ENCODE measurements at regions not wholly inside any gene's neighbourhood (a gene's known extent, or its start where the extent isn't known, plus 50 kb on each side); places are given as distances from the start of the nearest gene placed in this dataset.

GRCh38 chr7:97373736-97374135 is 256.2 kb downstream of the SDHAF3 start:
- DNase-seq (ENCODE audit: low read depth) = no peak
- TF ChIP-seq CTCF (IDR thresholded peaks at IDR 0.05; ENCODE audit: low read length, missing control alignments) = no peak
- no peak overlapping the region for H3K4me3 ChIP-seq (replicated peaks; ENCODE audit: low read depth, low read length)

GRCh38 chr7:97377713-97378112 is 260.2 kb downstream of the SDHAF3 start:
- no peak for TF ChIP-seq CTCF (IDR thresholded peaks at IDR 0.05; ENCODE audit: low read length, missing control alignments)
- no peak overlapping the region for H3K4me3 ChIP-seq (replicated peaks; ENCODE audit: low read depth, low read length)
- no peak for DNase-seq (ENCODE audit: low read depth)

- no peak for DNase-seq (ENCODE audit: low read depth)
- no peak overlapping the region for H3K4me3 ChIP-seq (replicated peaks; ENCODE audit: low read depth, low read length)
- TF ChIP-seq CTCF (IDR thresholded peaks at IDR 0.05; ENCODE audit: low read length, missing control alignments) = no peak
These were observed 264.5 kb downstream of the SDHAF3 start for GRCh38 chr7:97381815-97382554.

- no peak overlapping the region for H3K4me3 ChIP-seq (replicated peaks; ENCODE audit: low read depth, low read length)
- no peak for TF ChIP-seq CTCF (IDR thresholded peaks at IDR 0.05; ENCODE audit: low read length, missing control alignments)
- DNase-seq (ENCODE audit: low read depth) = no peak
These were observed 272.6 kb downstream of the SDHAF3 start for GRCh38 chr7:97390052-97390451.

- TF ChIP-seq CTCF (IDR thresholded peaks at IDR 0.05; ENCODE audit: low read length, missing control alignments) = no peak
- peak; percentile 13 for DNase-seq (ENCODE audit: low read depth)
- H3K4me3 ChIP-seq (replicated peaks; ENCODE audit: low read depth, low read length) = no peak overlapping the region
These were observed 273.6 kb downstream of the SDHAF3 start for GRCh38 chr7:97390915-97391593.

- peak; percentile 52 for DNase-seq (ENCODE audit: low read depth)
- H3K4me3 ChIP-seq (replicated peaks; ENCODE audit: low read depth, low read length) = no peak overlapping the region
- TF ChIP-seq CTCF (IDR thresholded peaks at IDR 0.05; ENCODE audit: low read length, missing control alignments) = no peak
These were observed 283.9 kb downstream of the SDHAF3 start for GRCh38 chr7:97401398-97401797.
